KMS-11 (cell line): ENCODE measurements at regions not wholly inside any gene's neighbourhood (a gene's known extent, or its start where the extent isn't known, plus 50 kb on each side); places are given as distances from the start of the nearest gene placed in this dataset.

Source experiments
- H2AFZ ChIP-seq: fragments of 200-600 bp; sonication (generic); 2 replicates; pipeline ENCODE4 v1.6.1; 2016; ENCODE audit warnings: antibody characterized with exemption, mixed run types, low read depth
- H3K27ac ChIP-seq: fragments of 200-600 bp; sonication (generic); 2 replicates; pipeline ENCODE4 v1.6.1; 2016; ENCODE audit warnings: mild to moderate bottlenecking, mixed run types
- H3K27me3 ChIP-seq: fragments of 200-600 bp; sonication (generic); 2 replicates; pipeline ENCODE4 v1.6.1; 2017; ENCODE audit warnings: mild to moderate bottlenecking, low read depth, mixed run types, moderate library complexity; ENCODE audit not compliant: insufficient read depth
- H3K36me3 ChIP-seq: fragments of 200-600 bp; sonication (generic); 2 replicates; pipeline ENCODE4 v1.6.1; 2017; ENCODE audit warnings: mild to moderate bottlenecking, mixed run types; ENCODE audit not compliant: insufficient read depth
- H3K4me1 ChIP-seq: fragments of 200-600 bp; sonication (generic); 2 replicates; pipeline ENCODE4 v1.6.1; 2016; ENCODE audit warnings: mild to moderate bottlenecking, low read depth, mixed run types; ENCODE audit not compliant: poor library complexity, severe bottlenecking
- H3K4me2 ChIP-seq: fragments of 200-600 bp; sonication (generic); 2 replicates; pipeline ENCODE4 v1.7.0; 2016; ENCODE audit warnings: mild to moderate bottlenecking, mixed run types
- H3K4me3 ChIP-seq: fragments of 200-600 bp; sonication (generic); IDR thresholded peaks from 2 replicates; pipeline ENCODE4 v1.6.1; 2017; ENCODE audit warnings: low read depth, low read length, mixed read lengths; ENCODE audit not compliant: insufficient read depth
- H3K79me2 ChIP-seq: fragments of 200-600 bp; sonication (generic); 2 replicates; pipeline ENCODE4 v1.6.1; 2016; ENCODE audit warnings: low read depth, mixed run types; ENCODE audit not compliant: insufficient read depth
- H3K9ac ChIP-seq: fragments of 200-600 bp; sonication (generic); 2 replicates; pipeline ENCODE4 v1.6.1; 2016; ENCODE audit warnings: mild to moderate bottlenecking, mixed run types
- H4K20me1 ChIP-seq: fragments of 200-600 bp; sonication (generic); 2 replicates; pipeline ENCODE4 v1.6.1; 2016; ENCODE audit warnings: mild to moderate bottlenecking, mixed run types; ENCODE audit not compliant: insufficient read depth
- TF ChIP-seq, protein P1 (sequence below): fragments of 200-600 bp; sonication (generic); conservative IDR thresholded peaks from 2 replicates; pipeline ENCODE4 v1.6.1; 2017; ENCODE audit warnings: low read depth, mild to moderate bottlenecking, antibody characterized with exemption, low read length, moderate library complexity, mixed read lengths

DNA sequence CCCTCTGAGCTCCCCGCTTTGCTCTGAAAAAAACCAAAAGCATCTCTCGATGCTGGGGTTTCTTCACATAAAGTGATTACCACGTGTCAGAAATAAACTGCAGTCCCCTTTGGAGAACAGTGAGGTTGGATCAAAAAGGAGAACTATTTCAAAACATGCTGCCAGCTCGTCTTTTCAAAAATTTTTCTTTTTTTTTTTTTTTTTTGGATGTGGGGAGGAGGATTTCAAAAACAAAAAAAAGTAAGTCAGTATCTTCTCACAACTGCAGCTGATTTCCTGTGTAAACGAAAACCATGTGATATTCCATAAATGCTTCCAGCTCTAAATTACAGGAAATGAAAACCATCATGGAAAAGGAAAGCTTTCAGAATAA, 155.0 kb upstream of the LYZL2 start:
- TF ChIP-seq, protein P1, sequence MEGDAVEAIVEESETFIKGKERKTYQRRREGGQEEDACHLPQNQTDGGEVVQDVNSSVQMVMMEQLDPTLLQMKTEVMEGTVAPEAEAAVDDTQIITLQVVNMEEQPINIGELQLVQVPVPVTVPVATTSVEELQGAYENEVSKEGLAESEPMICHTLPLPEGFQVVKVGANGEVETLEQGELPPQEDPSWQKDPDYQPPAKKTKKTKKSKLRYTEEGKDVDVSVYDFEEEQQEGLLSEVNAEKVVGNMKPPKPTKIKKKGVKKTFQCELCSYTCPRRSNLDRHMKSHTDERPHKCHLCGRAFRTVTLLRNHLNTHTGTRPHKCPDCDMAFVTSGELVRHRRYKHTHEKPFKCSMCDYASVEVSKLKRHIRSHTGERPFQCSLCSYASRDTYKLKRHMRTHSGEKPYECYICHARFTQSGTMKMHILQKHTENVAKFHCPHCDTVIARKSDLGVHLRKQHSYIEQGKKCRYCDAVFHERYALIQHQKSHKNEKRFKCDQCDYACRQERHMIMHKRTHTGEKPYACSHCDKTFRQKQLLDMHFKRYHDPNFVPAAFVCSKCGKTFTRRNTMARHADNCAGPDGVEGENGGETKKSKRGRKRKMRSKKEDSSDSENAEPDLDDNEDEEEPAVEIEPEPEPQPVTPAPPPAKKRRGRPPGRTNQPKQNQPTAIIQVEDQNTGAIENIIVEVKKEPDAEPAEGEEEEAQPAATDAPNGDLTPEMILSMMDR = no peak
- H3K27ac ChIP-seq = peak overlapping the region; percentile 95
- no peaks in the 10 kb centered on the region for H3K27me3 ChIP-seq
- no peaks in the 10 kb centered on the region for H3K79me2 ChIP-seq
- H3K4me1 ChIP-seq = peaks cover 47% of the 10 kb centered on the region
- no peak overlapping the region for H3K4me3 ChIP-seq
- no peaks in the 10 kb centered on the region for H4K20me1 ChIP-seq
- H3K9ac ChIP-seq = peak overlapping the region; percentile 65
- H2AFZ ChIP-seq = peak overlapping the region; percentile 89
- peak overlapping the region; percentile 89 for H3K4me2 ChIP-seq
- H3K36me3 ChIP-seq = no peaks in the 10 kb centered on the region

DNA sequence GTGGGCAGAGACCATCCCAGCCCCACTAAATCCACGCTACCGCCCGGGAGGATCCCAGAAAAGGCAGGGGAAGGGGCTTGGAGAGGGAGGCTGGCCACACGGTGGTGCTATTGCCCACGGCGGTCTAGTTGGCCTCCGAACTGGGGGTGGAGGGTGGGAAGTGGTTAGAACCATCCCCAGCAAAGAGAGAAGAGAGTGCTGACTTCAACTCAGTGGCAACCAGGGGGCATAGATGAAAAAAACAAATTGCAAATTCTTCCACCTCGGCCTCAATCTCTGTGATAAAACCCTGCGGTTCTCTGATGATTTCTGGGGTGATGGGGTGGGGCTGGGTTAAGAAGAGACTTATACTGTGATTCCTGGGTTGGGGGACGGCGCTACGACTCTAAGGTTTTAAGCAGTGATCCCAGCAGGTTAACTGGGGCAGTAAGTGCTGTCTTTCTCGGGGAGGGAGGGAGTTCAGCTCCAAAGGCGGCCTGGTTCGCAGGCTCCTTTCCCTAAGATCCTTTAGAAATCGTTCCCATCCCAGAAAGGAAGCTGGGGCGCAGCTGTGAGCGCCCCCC, 154.5 kb upstream of the LYZL2 start:
- H3K27ac ChIP-seq = peak overlapping the region; percentile 95
- H3K9ac ChIP-seq = peak overlapping the region; percentile 65
- H3K4me3 ChIP-seq = no peak overlapping the region

DNA sequence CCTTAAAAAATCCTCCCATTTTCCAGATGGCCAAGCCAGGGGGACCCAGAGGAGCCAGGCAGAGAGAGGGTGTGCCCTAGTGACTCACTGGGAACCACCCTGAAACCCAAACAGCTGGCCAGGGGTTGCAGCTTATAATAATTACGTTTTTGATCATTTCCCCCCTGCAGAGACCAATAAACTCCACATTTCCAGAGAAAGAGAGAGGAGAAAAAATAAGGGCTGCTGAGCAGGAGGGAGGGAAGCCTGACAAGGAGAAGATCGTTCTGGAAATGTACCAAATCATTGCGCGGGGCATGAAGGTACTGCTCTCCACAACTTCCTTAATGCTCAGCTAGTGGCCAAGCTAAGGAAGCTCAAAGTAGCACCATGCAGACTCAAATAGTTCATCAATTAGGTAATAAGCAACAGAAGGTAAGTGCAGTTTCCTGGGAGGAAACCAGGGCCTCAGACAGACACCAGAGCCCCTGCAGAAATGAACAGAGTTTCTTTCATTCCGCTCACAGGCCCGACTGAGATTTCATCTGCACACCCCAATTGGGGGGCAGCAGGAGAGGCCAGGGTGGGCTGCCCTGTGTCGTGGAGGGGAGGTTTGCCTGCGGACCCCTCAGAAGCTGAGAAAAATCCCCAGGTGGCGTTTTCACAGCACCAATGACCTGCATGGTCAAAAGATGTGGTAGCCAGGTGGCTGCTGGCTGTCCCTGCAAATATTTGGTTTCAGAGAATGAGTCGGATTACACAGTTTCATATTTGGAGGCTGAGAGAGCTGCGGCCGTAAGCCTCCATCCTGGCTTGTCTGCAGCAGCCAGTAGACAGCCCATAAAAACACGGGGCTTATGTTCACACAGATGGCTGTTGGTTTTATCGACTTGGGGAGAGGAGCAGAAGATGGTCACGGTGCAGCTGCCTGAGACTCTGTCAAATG, 153.2 kb upstream of the LYZL2 start:
- H3K27me3 ChIP-seq = no peaks in the 10 kb centered on the region
- peak overlapping the region; percentile 65 for H3K9ac ChIP-seq
- H3K27ac ChIP-seq = peak overlapping the region; percentile 95
- H3K4me1 ChIP-seq = peaks cover 37% of the 10 kb centered on the region
- no peaks in the 10 kb centered on the region for H4K20me1 ChIP-seq
- TF ChIP-seq, protein P1 = no peak
- H3K4me2 ChIP-seq = peak overlapping the region; percentile 89
- H3K36me3 ChIP-seq = no peaks in the 10 kb centered on the region
- H2AFZ ChIP-seq = peak overlapping the region; percentile 89
- no peaks in the 10 kb centered on the region for H3K79me2 ChIP-seq
- no peak overlapping the region for H3K4me3 ChIP-seq

More for the DNA sequence above, 154.5 kb upstream of the LYZL2 start:
- peak overlapping the region; percentile 89 for H2AFZ ChIP-seq
- no peaks in the 10 kb centered on the region for H4K20me1 ChIP-seq
- TF ChIP-seq, protein P1 = peak; percentile 99
- no peaks in the 10 kb centered on the region for H3K36me3 ChIP-seq
- H3K4me2 ChIP-seq = peak overlapping the region; percentile 89
- H3K79me2 ChIP-seq = no peaks in the 10 kb centered on the region
- no peaks in the 10 kb centered on the region for H3K27me3 ChIP-seq
- peaks cover 47% of the 10 kb centered on the region for H3K4me1 ChIP-seq

DNA sequence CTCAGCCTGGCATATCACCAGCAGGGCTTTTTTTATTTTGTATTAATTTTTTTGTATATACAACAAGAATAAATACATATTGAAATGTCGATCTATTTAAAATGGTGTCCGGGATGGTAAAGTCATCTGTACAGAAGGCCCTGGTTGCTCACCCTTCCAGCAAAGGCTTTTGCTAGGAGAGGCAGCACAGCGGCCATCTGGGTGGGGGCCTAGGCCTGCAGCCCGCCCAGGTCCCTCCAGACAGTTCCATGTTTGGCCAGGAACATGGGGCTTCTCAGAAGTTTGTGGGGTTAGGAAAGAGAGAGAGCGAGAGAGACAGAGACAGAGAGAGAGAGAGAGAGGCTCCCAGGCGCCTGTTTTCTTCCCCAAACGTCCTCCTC, 152.6 kb upstream of the LYZL2 start:
- H3K27ac ChIP-seq = peak overlapping the region; percentile 95

More for the DNA sequence above, 152.6 kb upstream of the LYZL2 start:
- Histone ChIP-seq H3K79me2 (no peaks in the 10 kb centered on the region), H3K27me3 (no peaks in the 10 kb centered on the region), H3K4me3 (no peak overlapping the region), H2AFZ (peak overlapping the region; percentile 89), H3K4me1 (peaks cover 37% of the 10 kb centered on the region), H3K36me3 (no peaks in the 10 kb centered on the region), H3K9ac (peak overlapping the region; percentile 65), H3K4me2 (peak overlapping the region; percentile 89), H4K20me1 (no peaks in the 10 kb centered on the region)
- TF ChIP-seq, protein P1 = no peak
